ENCODE measurements at regions not wholly inside any gene's neighbourhood (a gene's known extent, or its start where the extent isn't known, plus 50 kb on each side); places are given as distances from the start of the nearest gene placed in this dataset.

GRCh38 chr9:79371948-79372555 lies 199.7 kb upstream of the TLE4 start:
- DNase-seq (ENCODE audit: low read depth, low spot score), result no peak

- DNase-seq (ENCODE audit: low read depth, low spot score), result no peak
Measured at GRCh38 chr9:79377339-79377855, 194.4 kb upstream of the TLE4 start.

GRCh38 chr9:79378107-79378506 lies 193.7 kb upstream of the TLE4 start:
- DNase-seq (ENCODE audit: low read depth, low spot score), result no peak

- DNase-seq (ENCODE audit: low read depth, low spot score), result no peak
Measured at GRCh38 chr9:79382044-79382443, 189.7 kb upstream of the TLE4 start.

GRCh38 chr9:79382458-79382857 lies 189.3 kb upstream of the TLE4 start:
- no peak for DNase-seq (ENCODE audit: low read depth, low spot score)

GRCh38 chr9:79383096-79383495 lies 188.7 kb upstream of the TLE4 start:
- DNase-seq (ENCODE audit: low read depth, low spot score), result no peak

- DNase-seq (ENCODE audit: low read depth, low spot score), result no peak
Measured at GRCh38 chr9:79384091-79384490, 187.7 kb upstream of the TLE4 start.

- no peak for DNase-seq (ENCODE audit: low read depth, low spot score)
Measured at GRCh38 chr9:79384501-79384900, 187.3 kb upstream of the TLE4 start.

GRCh38 chr9:79387101-79387835 lies 184.5 kb upstream of the TLE4 start:
- DNase-seq (ENCODE audit: low read depth, low spot score), result no peak

GRCh38 chr9:79390077-79390698 lies 181.6 kb upstream of the TLE4 start:
- DNase-seq (ENCODE audit: low read depth, low spot score), result no peak

GRCh38 chr9:79390781-79391770 lies 180.7 kb upstream of the TLE4 start:
- no peak for DNase-seq (ENCODE audit: low read depth, low spot score)

GRCh38 chr9:79395228-79395627 lies 176.5 kb upstream of the TLE4 start:
- no peak for DNase-seq (ENCODE audit: low read depth, low spot score)

GRCh38 chr9:79395755-79396154 lies 176.0 kb upstream of the TLE4 start:
- DNase-seq (ENCODE audit: low read depth, low spot score), result no peak

- no peak for DNase-seq (ENCODE audit: low read depth, low spot score)
Measured at GRCh38 chr9:79396168-79396567, 175.6 kb upstream of the TLE4 start.

GRCh38 chr9:79403495-79403894 lies 168.3 kb upstream of the TLE4 start:
- no peak for DNase-seq (ENCODE audit: low read depth, low spot score)

- no peak for DNase-seq (ENCODE audit: low read depth, low spot score)
Measured at GRCh38 chr9:79408200-79408599, 163.6 kb upstream of the TLE4 start.

- DNase-seq (ENCODE audit: low read depth, low spot score), result no peak
Measured at GRCh38 chr9:79408617-79409016, 163.1 kb upstream of the TLE4 start.

- no peak for DNase-seq (ENCODE audit: low read depth, low spot score)
Measured at GRCh38 chr9:79409182-79409823, 162.5 kb upstream of the TLE4 start.

GRCh38 chr9:79425840-79426239 lies 145.9 kb upstream of the TLE4 start:
- no peak for DNase-seq (ENCODE audit: low read depth, low spot score)

GRCh38 chr9:79428422-79428821 lies 143.3 kb upstream of the TLE4 start:
- no peak for DNase-seq (ENCODE audit: low read depth, low spot score)

GRCh38 chr9:79430619-79431018 lies 141.1 kb upstream of the TLE4 start:
- DNase-seq (ENCODE audit: low read depth, low spot score), result no peak
